OCI-LY7 (cell line): ENCODE measurements at regions not wholly inside any gene's neighbourhood (a gene's known extent, or its start where the extent isn't known, plus 50 kb on each side); places are given as distances from the start of the nearest gene placed in this dataset.

ENCODE experiments used
- EZH2phosphoT487 ChIP-seq: fragments of 200-600 bp; sonication (generic); IDR thresholded peaks from 2 replicates; pipeline ENCODE4 v1.6.1; 2018; ENCODE audit warnings: low read depth, borderline replicate concordance, mild to moderate bottlenecking, mixed run types, antibody characterized with exemption, low read length, moderate library complexity, mixed read lengths
- TF ChIP-seq, protein P1 (sequence below): fragments of 200-600 bp; sonication (generic); conservative IDR thresholded peaks from 2 replicates; pipeline ENCODE4 v1.5.1; 2014; ENCODE audit warnings: mild to moderate bottlenecking, antibody characterized with exemption, low read length, moderate library complexity, mixed read lengths

DNA sequence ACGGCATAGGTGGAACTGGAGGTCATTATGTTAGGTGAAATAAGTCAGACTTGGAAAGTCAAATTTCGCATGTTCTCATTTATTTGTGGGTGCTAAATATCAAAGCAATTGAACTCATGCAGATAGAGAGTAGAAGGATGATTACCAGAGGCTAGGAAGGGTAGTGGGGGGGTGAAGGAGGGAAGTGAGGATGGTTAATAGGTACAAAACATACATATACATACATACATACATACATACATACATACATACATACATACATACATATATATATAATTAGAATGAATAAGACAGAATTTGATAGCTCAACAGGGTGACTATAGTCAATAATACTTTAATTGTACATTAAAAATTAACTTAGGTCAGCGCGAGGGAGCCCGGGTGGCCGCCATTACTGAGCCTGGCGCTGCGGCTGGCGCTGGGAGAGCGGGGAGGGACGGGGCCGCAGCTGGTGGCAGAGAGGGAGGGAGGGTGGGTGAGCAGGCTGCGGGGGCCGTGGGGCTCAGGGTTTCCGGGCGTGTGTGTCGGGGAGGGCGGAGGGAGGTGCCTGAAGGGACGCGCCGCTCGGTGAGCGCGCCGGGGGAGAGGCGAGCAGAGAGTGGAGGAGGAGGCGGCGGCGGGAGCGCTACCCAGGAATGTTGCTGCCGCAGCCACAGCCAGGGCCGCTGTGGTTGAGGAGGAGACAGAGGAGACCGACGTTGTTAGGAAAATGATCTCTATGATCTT is 85.8 kb upstream of the EGFR start:
- TF ChIP-seq, protein P1, sequence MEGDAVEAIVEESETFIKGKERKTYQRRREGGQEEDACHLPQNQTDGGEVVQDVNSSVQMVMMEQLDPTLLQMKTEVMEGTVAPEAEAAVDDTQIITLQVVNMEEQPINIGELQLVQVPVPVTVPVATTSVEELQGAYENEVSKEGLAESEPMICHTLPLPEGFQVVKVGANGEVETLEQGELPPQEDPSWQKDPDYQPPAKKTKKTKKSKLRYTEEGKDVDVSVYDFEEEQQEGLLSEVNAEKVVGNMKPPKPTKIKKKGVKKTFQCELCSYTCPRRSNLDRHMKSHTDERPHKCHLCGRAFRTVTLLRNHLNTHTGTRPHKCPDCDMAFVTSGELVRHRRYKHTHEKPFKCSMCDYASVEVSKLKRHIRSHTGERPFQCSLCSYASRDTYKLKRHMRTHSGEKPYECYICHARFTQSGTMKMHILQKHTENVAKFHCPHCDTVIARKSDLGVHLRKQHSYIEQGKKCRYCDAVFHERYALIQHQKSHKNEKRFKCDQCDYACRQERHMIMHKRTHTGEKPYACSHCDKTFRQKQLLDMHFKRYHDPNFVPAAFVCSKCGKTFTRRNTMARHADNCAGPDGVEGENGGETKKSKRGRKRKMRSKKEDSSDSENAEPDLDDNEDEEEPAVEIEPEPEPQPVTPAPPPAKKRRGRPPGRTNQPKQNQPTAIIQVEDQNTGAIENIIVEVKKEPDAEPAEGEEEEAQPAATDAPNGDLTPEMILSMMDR: no peak
- no peak for TF ChIP-seq EZH2phosphoT487
